WI38 (cell line): ENCODE measurements at regions not wholly inside any gene's neighbourhood (a gene's known extent, or its start where the extent isn't known, plus 50 kb on each side); places are given as distances from the start of the nearest gene placed in this dataset.

Experiments used
- H3K4me3 ChIP-seq: 2 replicates; pipeline ENCODE4 v1.5.1; 2011; ENCODE audit warnings: low read depth, mild to moderate bottlenecking, control low read depth, low read length
- TF ChIP-seq, protein P1 (sequence below): IDR thresholded peaks from 2 replicates; pipeline ENCODE4 v1.5.1; 2012; ENCODE audit warnings: low read depth, mild to moderate bottlenecking, control low read depth, low read length

DNA sequence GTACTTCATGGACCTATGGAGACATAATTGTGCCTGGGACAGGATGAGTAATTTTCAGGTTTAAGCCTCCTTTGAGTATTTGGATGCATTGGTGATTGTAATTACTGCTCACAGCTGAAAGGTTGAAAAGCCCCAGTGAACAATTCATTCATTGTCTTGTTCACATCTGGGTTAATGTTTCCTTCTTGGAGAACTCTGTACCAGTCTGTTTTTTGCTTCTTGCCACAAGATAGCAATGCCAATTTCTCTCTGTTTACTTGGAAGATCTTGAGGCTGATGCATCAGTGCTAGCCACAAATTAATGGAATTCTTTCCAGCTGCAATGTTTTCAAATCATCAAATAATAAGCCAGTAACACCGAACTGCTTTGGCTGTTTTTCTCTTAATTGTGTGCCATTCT is 207.8 kb downstream of the BMP2 start:
- TF ChIP-seq, protein P1, sequence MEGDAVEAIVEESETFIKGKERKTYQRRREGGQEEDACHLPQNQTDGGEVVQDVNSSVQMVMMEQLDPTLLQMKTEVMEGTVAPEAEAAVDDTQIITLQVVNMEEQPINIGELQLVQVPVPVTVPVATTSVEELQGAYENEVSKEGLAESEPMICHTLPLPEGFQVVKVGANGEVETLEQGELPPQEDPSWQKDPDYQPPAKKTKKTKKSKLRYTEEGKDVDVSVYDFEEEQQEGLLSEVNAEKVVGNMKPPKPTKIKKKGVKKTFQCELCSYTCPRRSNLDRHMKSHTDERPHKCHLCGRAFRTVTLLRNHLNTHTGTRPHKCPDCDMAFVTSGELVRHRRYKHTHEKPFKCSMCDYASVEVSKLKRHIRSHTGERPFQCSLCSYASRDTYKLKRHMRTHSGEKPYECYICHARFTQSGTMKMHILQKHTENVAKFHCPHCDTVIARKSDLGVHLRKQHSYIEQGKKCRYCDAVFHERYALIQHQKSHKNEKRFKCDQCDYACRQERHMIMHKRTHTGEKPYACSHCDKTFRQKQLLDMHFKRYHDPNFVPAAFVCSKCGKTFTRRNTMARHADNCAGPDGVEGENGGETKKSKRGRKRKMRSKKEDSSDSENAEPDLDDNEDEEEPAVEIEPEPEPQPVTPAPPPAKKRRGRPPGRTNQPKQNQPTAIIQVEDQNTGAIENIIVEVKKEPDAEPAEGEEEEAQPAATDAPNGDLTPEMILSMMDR = no peak
- H3K4me3 ChIP-seq = no peak overlapping the region

GRCh38 chr20:6976106-6976900 is 208.8 kb downstream of the BMP2 start:
- TF ChIP-seq, protein P1 = no peak
- no peak overlapping the region for H3K4me3 ChIP-seq

DNA sequence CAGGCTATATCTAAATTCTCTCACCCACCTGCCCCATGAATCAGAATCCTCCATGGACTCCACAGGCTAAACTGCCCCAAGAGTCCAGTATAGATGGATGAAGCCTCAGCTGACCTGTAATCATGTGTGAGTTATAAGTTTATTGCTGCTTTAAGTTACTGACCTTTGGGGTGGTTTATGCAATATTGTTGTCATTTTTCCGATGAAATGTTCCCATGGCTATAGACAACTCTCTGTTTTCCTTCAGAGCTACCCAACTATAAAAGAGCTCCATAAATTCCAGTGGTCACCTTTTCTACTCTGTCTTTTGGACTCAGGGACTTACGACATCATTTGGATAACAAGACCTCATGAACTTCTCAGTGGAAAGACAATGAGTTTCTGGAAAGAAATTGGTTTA is 212.1 kb downstream of the BMP2 start:
- no peak overlapping the region for H3K4me3 ChIP-seq
- TF ChIP-seq, protein P1 = no peak

DNA sequence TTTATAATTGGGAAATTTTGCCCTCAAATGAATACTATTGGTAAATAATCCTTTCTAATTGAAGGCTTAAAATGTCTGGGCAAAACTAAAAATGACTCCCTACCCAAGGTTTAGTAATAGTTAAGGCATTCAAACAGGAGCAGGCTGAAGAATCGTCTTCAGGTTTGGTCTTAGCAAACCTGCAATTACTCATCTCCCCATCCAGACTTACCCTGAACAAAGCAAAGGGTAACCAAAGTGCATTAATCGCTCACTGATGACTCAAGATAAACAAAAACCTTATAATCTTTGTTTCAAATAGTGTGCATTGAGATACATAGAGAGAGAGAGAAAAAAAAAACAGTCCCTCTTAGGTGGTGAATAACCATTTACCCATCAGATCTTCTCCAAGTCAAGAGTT is 225.5 kb downstream of the BMP2 start:
- TF ChIP-seq, protein P1 = no peak
- H3K4me3 ChIP-seq = no peak overlapping the region

DNA sequence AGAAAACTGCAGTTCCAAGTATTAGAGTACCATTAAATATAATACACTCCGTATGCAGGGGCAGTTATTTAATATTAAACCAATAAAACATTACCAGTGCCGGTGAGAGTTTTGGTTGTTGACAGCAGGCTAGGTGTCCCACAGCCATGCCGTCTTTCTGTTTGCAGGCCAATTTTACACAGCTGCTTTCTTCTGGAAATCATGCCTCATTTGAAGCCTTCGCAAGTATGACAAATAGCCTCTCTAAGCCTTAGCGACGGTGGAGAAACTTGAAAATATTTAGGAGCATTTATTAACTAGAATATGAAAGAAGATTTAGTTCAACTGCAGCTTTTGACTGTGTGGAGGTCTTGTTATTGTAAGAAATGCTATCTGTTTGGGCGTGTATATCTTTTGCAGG is 226.0 kb downstream of the BMP2 start:
- H3K4me3 ChIP-seq = no peak overlapping the region
- TF ChIP-seq, protein P1 = no peak

DNA sequence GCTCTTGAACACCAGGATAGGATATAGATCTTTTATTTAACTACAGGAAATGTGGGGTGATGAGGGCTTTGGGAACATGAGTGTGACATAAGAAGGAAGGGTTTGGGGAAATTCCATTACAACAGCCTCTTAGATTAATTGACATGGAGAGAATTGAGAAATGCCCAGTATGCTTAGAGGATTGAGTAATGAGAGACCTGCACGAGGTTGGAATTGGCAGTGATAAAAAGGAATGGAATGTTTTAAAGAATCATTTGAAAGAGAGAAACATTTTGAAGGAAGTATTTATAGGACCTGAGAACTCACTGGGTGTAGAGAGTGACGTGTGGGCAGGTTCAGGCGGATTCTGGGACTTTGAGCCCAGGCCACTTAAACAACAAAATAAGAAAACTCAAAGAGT is 227.0 kb downstream of the BMP2 start:
- no peak overlapping the region for H3K4me3 ChIP-seq
- TF ChIP-seq, protein P1 = no peak

DNA sequence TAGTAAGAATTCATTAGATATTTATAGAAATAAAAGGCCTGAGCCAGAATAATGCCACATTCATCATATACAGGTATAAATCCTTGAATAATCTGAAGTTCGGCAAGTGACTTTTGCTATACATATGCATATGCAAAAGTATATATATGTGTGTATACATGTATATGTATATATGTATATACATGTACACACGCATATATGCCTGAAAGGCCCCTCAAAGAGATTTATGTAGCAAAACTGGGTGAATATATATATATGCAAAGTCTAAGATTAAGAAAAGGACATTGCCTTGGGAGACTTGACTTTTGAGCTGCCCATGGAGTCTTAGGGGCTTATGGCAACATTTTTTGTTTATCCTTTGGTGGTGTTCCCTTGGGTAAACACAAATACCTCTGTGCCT is 231.4 kb downstream of the BMP2 start:
- TF ChIP-seq, protein P1 = no peak
- no peak overlapping the region for H3K4me3 ChIP-seq
